Neural cell (in vitro differentiated cells): ENCODE measurements at regions not wholly inside any gene's neighbourhood (a gene's known extent, or its start where the extent isn't known, plus 50 kb on each side); places are given as distances from the start of the nearest gene placed in this dataset.

ENCODE experiments used
- H2AFZ ChIP-seq: fragments of 200-600, 300-800 bp; sonication (generic), shearing (Covaris generic); 2 replicates; pipeline ENCODE4 v1.6.0; 2014; ENCODE audit warnings: low read depth, mild to moderate bottlenecking, antibody characterized with exemption, low read length, moderate library complexity
- H3F3A ChIP-seq: fragments of 200-600 bp; shearing (Covaris generic); 2 replicates; pipeline ENCODE4 v1.6.1; 2016; ENCODE audit warnings: mild to moderate bottlenecking, moderate library complexity, mixed read lengths, antibody characterized with exemption, low read length; ENCODE audit not compliant: insufficient read depth, poor library complexity, severe bottlenecking
- H3K27ac ChIP-seq: fragments of 200-600, 300-800 bp; sonication (generic), shearing (Covaris generic); 2 replicates; pipeline ENCODE4 v1.5.1; 2014; ENCODE audit warnings: mild to moderate bottlenecking, low read length, moderate library complexity
- H3K27me3 ChIP-seq: fragments of 300-800, 200-600 bp; sonication (generic), shearing (Covaris generic); 2 replicates; pipeline ENCODE4 v1.6.0; 2014; ENCODE audit warnings: mild to moderate bottlenecking, low read depth, low read length, moderate library complexity; ENCODE audit not compliant: insufficient read depth
- H3K36me3 ChIP-seq: fragments of 300-800, 200-600 bp; sonication (generic), shearing (Covaris generic); 2 replicates; pipeline ENCODE4 v1.5.1; 2014; ENCODE audit warnings: mild to moderate bottlenecking, antibody characterized with exemption, low read length, moderate library complexity; ENCODE audit not compliant: insufficient read depth
- H3K4me2 ChIP-seq: fragments of 300-800, 200-600 bp; sonication (generic), shearing (Covaris generic); 2 replicates; pipeline ENCODE4 v1.6.0; 2014; ENCODE audit warnings: mild to moderate bottlenecking, low read length
- H3K4me3 ChIP-seq: fragments of 300-800, 200-600 bp; sonication (generic), shearing (Covaris generic); 2 replicates; pipeline ENCODE4 v1.5.1; 2014; ENCODE audit warnings: mild to moderate bottlenecking, low read length, moderate library complexity
- H3K79me2 ChIP-seq: fragments of 200-600 bp; shearing (Covaris generic); replicated peaks from 2 replicates; pipeline ENCODE4 v1.6.0; 2014; ENCODE audit warnings: mild to moderate bottlenecking, low read length, moderate library complexity; ENCODE audit not compliant: insufficient read depth
- H3K9ac ChIP-seq: fragments of 300-800, 200-600 bp; sonication (generic), shearing (Covaris generic); 2 replicates; pipeline ENCODE4 v1.6.1; 2016; ENCODE audit warnings: mild to moderate bottlenecking, low read length, mixed read lengths
- H3K9me2 ChIP-seq: fragments of 200-600 bp; shearing (Covaris generic); 2 replicates; pipeline ENCODE4 v1.6.1; 2016; ENCODE audit warnings: mild to moderate bottlenecking, low read length, mixed read lengths; ENCODE audit not compliant: insufficient read depth
- H3K9me3 ChIP-seq: fragments of 200-600, 300-800 bp; sonication (generic), shearing (Covaris generic); 2 replicates; pipeline ENCODE4 v1.6.1; 2016; ENCODE audit warnings: mild to moderate bottlenecking, mixed run types, low read length, moderate library complexity, mixed read lengths
- H4K20me1 ChIP-seq: fragments of 200-600 bp; shearing (Covaris generic); 2 replicates; pipeline ENCODE4 v1.6.1; 2016; ENCODE audit warnings: mild to moderate bottlenecking, mixed run types; ENCODE audit not compliant: insufficient read depth
- EP300 ChIP-seq: fragments of 450-650 bp; conservative IDR thresholded peaks from 2 replicates; pipeline ENCODE4 v1.6.1; 2014; ENCODE audit warnings: antibody characterized with exemption, mild to moderate bottlenecking, moderate library complexity; ENCODE audit not compliant: poor library complexity, severe bottlenecking
- EZH2 ChIP-seq: fragments of 200-600, 300-800 bp; shearing (Covaris generic), sonication (generic); IDR thresholded peaks from 2 replicates; pipeline ENCODE4 v1.6.1; 2014; ENCODE audit warnings: antibody characterized with exemption, low read length, borderline replicate concordance, mild to moderate bottlenecking; ENCODE audit not compliant: insufficient read depth, poor library complexity, severe bottlenecking
- MXI1 ChIP-seq: fragments of 450-650 bp; conservative IDR thresholded peaks from 2 replicates; pipeline ENCODE4 v1.6.1; 2014; ENCODE audit warnings: antibody characterized with exemption, mild to moderate bottlenecking; ENCODE audit not compliant: poor library complexity, severe bottlenecking
- POLR2AphosphoS5 ChIP-seq: IDR thresholded peaks from 2 replicates; pipeline ENCODE4 v1.6.1; 2012
- RAD21 ChIP-seq: fragments of 450-650 bp; conservative IDR thresholded peaks from 2 replicates; pipeline ENCODE4 v1.6.1; 2014; ENCODE audit warnings: antibody characterized with exemption, mild to moderate bottlenecking, moderate library complexity
- SMC3 ChIP-seq: fragments of 450-650 bp; conservative IDR thresholded peaks from 2 replicates; pipeline ENCODE4 v1.6.1; 2014; ENCODE audit warnings: antibody characterized with exemption, mild to moderate bottlenecking, moderate library complexity; ENCODE audit not compliant: poor library complexity
- TAF1 ChIP-seq: IDR thresholded peaks from 2 replicates; pipeline ENCODE4 v1.6.1; 2012; ENCODE audit warnings: low read depth
- TF ChIP-seq, protein P1 (sequence below): fragments of 450-650 bp; IDR thresholded peaks from 2 replicates; pipeline ENCODE4 v1.5.1; 2014; ENCODE audit warnings: antibody characterized with exemption, mild to moderate bottlenecking, moderate library complexity; ENCODE audit not compliant: poor library complexity, severe bottlenecking
- TF ChIP-seq, protein P2 (sequence below): IDR thresholded peaks from 2 replicates; pipeline ENCODE4 v1.6.1; 2012; ENCODE audit warnings: borderline replicate concordance

DNA sequence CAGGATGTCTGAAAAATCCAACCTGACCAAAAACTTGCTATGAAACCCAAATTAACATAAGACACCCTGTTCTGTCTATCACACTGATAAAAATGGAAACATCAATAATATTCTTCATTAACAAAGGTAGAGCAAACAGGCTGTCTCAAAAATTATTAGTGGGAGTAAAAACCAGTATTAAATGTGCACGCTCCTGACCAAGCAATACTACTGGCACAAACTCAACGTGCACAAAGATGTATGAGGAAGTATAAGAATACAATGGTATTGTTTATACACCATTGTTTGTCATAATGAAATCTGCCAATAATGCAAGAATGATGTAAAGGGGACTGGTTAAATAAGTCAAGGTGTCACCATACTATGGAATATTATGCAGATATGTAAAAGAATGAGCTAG is 288.5 kb downstream of the MN1 start:
- H3K79me2 ChIP-seq: no peaks in the 10 kb centered on the region
- H3K4me3 ChIP-seq: no peak overlapping the region
- H3K36me3 ChIP-seq: no peaks in the 10 kb centered on the region
- no peaks in the 10 kb centered on the region for H3K9me3 ChIP-seq
- no peaks in the 10 kb centered on the region for H3K27me3 ChIP-seq
- TF ChIP-seq MXI1 (no peak), SMC3 (no peak), POLR2AphosphoS5 (no peak), RAD21 (no peak), EP300 (no peak), EZH2 (no peak), TAF1 (no peak)
- TF ChIP-seq, protein P1, sequence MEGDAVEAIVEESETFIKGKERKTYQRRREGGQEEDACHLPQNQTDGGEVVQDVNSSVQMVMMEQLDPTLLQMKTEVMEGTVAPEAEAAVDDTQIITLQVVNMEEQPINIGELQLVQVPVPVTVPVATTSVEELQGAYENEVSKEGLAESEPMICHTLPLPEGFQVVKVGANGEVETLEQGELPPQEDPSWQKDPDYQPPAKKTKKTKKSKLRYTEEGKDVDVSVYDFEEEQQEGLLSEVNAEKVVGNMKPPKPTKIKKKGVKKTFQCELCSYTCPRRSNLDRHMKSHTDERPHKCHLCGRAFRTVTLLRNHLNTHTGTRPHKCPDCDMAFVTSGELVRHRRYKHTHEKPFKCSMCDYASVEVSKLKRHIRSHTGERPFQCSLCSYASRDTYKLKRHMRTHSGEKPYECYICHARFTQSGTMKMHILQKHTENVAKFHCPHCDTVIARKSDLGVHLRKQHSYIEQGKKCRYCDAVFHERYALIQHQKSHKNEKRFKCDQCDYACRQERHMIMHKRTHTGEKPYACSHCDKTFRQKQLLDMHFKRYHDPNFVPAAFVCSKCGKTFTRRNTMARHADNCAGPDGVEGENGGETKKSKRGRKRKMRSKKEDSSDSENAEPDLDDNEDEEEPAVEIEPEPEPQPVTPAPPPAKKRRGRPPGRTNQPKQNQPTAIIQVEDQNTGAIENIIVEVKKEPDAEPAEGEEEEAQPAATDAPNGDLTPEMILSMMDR: no peak
- TF ChIP-seq, protein P2, sequence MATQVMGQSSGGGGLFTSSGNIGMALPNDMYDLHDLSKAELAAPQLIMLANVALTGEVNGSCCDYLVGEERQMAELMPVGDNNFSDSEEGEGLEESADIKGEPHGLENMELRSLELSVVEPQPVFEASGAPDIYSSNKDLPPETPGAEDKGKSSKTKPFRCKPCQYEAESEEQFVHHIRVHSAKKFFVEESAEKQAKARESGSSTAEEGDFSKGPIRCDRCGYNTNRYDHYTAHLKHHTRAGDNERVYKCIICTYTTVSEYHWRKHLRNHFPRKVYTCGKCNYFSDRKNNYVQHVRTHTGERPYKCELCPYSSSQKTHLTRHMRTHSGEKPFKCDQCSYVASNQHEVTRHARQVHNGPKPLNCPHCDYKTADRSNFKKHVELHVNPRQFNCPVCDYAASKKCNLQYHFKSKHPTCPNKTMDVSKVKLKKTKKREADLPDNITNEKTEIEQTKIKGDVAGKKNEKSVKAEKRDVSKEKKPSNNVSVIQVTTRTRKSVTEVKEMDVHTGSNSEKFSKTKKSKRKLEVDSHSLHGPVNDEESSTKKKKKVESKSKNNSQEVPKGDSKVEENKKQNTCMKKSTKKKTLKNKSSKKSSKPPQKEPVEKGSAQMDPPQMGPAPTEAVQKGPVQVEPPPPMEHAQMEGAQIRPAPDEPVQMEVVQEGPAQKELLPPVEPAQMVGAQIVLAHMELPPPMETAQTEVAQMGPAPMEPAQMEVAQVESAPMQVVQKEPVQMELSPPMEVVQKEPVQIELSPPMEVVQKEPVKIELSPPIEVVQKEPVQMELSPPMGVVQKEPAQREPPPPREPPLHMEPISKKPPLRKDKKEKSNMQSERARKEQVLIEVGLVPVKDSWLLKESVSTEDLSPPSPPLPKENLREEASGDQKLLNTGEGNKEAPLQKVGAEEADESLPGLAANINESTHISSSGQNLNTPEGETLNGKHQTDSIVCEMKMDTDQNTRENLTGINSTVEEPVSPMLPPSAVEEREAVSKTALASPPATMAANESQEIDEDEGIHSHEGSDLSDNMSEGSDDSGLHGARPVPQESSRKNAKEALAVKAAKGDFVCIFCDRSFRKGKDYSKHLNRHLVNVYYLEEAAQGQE: no peak
- no peaks in the 10 kb centered on the region for H4K20me1 ChIP-seq
- H2AFZ ChIP-seq: no peak overlapping the region
- H3K9me2 ChIP-seq: no peaks in the 10 kb centered on the region
- H3K4me2 ChIP-seq: no peak overlapping the region
- H3F3A ChIP-seq: no peaks in the 10 kb centered on the region
- no peak overlapping the region for H3K27ac ChIP-seq
- H3K9ac ChIP-seq: no peak overlapping the region

DNA sequence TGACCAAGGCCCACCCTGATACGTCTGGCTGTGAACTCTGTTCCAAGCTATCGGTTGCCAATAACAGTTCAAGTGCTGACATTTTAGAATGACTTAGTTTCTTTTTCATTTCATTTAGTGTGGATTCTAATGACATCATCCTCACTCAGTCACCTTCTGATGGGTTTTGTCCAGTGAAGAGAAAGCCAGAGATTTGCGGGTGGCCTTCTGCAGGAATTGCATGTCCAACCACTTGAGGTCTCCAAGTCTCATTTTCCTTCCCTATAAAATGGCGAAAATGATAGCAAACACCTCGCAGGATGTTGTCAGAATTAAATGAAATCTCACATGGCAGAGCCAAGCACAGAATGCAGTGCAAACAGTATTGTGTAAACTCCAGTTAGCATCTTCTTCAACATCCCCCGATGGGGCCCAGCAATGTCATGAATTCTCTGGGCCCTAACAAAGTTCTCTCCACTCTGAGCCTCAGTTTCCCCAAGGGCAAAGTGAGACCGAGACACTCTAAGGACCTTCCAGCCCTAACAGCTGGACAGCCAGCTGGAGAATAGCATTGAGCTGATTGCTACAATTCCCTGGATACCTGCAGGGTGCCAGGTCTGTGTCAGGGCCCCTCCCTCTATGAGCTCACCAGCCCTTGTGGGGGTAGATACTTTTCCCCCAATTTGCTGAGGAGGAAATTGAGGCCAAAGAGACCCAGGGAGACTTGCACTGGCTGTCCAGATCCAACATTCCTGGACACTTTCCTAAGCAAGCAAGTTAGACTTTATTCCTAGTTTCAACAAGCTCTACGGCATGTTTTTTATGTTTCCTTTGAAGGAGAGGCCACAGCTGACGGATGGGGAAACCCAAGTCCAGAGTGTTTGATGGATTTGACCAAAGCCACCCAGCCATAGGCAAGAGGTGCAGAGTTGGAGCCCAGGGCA is 286.7 kb downstream of the MN1 start:
- no peaks in the 10 kb centered on the region for H3K27me3 ChIP-seq
- H2AFZ ChIP-seq: no peak overlapping the region
- H3K9me2 ChIP-seq: no peaks in the 10 kb centered on the region
- TF ChIP-seq RAD21 (no peak), EZH2 (no peak), TAF1 (no peak), SMC3 (no peak), MXI1 (no peak), EP300 (no peak), POLR2AphosphoS5 (no peak)
- TF ChIP-seq, protein P2: no peak
- TF ChIP-seq, protein P1: no peak
- H3K9me3 ChIP-seq: no peaks in the 10 kb centered on the region
- H3K27ac ChIP-seq: no peak overlapping the region
- no peak overlapping the region for H3K4me2 ChIP-seq
- H3K4me3 ChIP-seq: no peak overlapping the region
- no peaks in the 10 kb centered on the region for H4K20me1 ChIP-seq
- H3F3A ChIP-seq: no peaks in the 10 kb centered on the region
- no peaks in the 10 kb centered on the region for H3K79me2 ChIP-seq
- no peak overlapping the region for H3K9ac ChIP-seq
- H3K36me3 ChIP-seq: no peaks in the 10 kb centered on the region
